GM23338 (cell line): ENCODE measurements at regions not wholly inside any gene's neighbourhood (a gene's known extent, or its start where the extent isn't known, plus 50 kb on each side); places are given as distances from the start of the nearest gene placed in this dataset.

Source experiments
- ATAC-seq: fragments of 200-7000 bp; cut with Tn5 transposase; 3 replicates; pipeline ENCODE4 v1.9.1; 2020
- DNase-seq: peaks from one replicate; pipeline ENCODE4 v3.0.0-alpha.2; 2015; ENCODE audit warnings: low spot score
- H2AFZ ChIP-seq: fragments of 200-600 bp; sonication (generic); 2 replicates; pipeline ENCODE4 v1.8.0; 2016; ENCODE audit warnings: antibody characterized with exemption, mild to moderate bottlenecking, moderate library complexity
- H3F3A ChIP-seq: fragments of 200-600 bp; sonication (generic); replicated peaks from 2 replicates; pipeline ENCODE4 v1.8.0; 2017; ENCODE audit warnings: antibody characterized with exemption, mixed run types, low read depth
- H3K27ac ChIP-seq: fragments of 200-600 bp; sonication (generic); 2 replicates; pipeline ENCODE4 v1.6.1; 2016; ENCODE audit warnings: low read depth
- H3K27me3 ChIP-seq: fragments of 200-600 bp; sonication (generic); 2 replicates; pipeline ENCODE4 v1.8.0; 2016; ENCODE audit warnings: mild to moderate bottlenecking, mixed run types, moderate library complexity; ENCODE audit not compliant: insufficient read depth
- H3K36me3 ChIP-seq: fragments of 200-600 bp; sonication (generic); 2 replicates; pipeline ENCODE4 v1.8.0; 2016; ENCODE audit warnings: mild to moderate bottlenecking; ENCODE audit not compliant: insufficient read depth
- H3K4me1 ChIP-seq: fragments of 200-600 bp; sonication (generic); 2 replicates; pipeline ENCODE4 v1.8.0; 2016; ENCODE audit warnings: mild to moderate bottlenecking, moderate library complexity; ENCODE audit not compliant: insufficient read depth
- H3K4me2 ChIP-seq: fragments of 200-600 bp; sonication (generic); 2 replicates; pipeline ENCODE4 v1.7.1; 2017; ENCODE audit warnings: mixed run types
- H3K4me3 ChIP-seq: fragments of 200-600 bp; sonication (generic); 2 replicates; pipeline ENCODE4 v1.6.1; 2016; ENCODE audit warnings: mixed run types
- H3K79me2 ChIP-seq: fragments of 200-600 bp; sonication (generic); replicated peaks from 2 replicates; pipeline ENCODE4 v1.8.0; 2017; ENCODE audit warnings: mild to moderate bottlenecking; ENCODE audit not compliant: insufficient read depth
- H3K9me2 ChIP-seq: fragments of 200-600 bp; sonication (generic); 2 replicates; pipeline ENCODE4 v1.8.0; 2017; ENCODE audit not compliant: insufficient read depth
- H4K20me1 ChIP-seq: fragments of 200-600 bp; sonication (generic); replicated peaks from 2 replicates; pipeline ENCODE4 v1.8.0; 2017; ENCODE audit warnings: mild to moderate bottlenecking; ENCODE audit not compliant: insufficient read depth
- H3K27ac Mint-ChIP-seq: 2 replicates; pipeline ENCODE4 v1.8.0; 2020; ENCODE audit warnings: inconsistent platforms, mild to moderate bottlenecking, moderate library complexity, mixed read lengths
- H3K27me3 Mint-ChIP-seq: 3 replicates; pipeline ENCODE4 v1.8.0; 2022; ENCODE audit warnings: low read depth, mild to moderate bottlenecking, moderate library complexity, mixed read lengths, inconsistent platforms; ENCODE audit not compliant: insufficient read depth, poor library complexity
- H3K36me3 Mint-ChIP-seq: 3 replicates; pipeline ENCODE4 v1.8.0; 2021; ENCODE audit warnings: low read depth, mild to moderate bottlenecking, inconsistent platforms, moderate library complexity, mixed read lengths
- H3K4me1 Mint-ChIP-seq: 3 replicates; pipeline ENCODE4 v1.8.0; 2020; ENCODE audit warnings: mild to moderate bottlenecking, inconsistent platforms, mixed read lengths
- H3K4me3 Mint-ChIP-seq: 3 replicates; pipeline ENCODE4 v1.8.0; 2021; ENCODE audit warnings: moderate library complexity, mild to moderate bottlenecking, inconsistent platforms, mixed read lengths
- H3K9me3 Mint-ChIP-seq: 3 replicates; pipeline ENCODE4 v1.8.0; 2020; ENCODE audit warnings: moderate library complexity, mild to moderate bottlenecking, inconsistent platforms, mixed read lengths
- CREB1 ChIP-seq: fragments of 250-450 bp; sonication (Bioruptor Pico); IDR thresholded peaks from 2 replicates; pipeline ENCODE4 v1.5.0; 2020; ENCODE audit warnings: low read depth, mild to moderate bottlenecking, moderate library complexity
- CTCF ChIP-seq, 2 experiments: fragments of 200-600 bp in 1 of 2; sonication (generic) in 1 of 2; conservative IDR thresholded peaks; 2 replicates each; pipeline versions ENCODE4 v1.5.1 to v1.6.1; 2016 to 2017; ENCODE audit warnings: antibody characterized with exemption in 2 of 2, low read depth in 2 of 2, mild to moderate bottlenecking in 2 of 2, moderate library complexity in 1 of 2
- ETS1 ChIP-seq: IDR thresholded peaks from 2 replicates; pipeline ENCODE4 v1.6.1; 2016; ENCODE audit warnings: antibody characterized with exemption
- EZH2 ChIP-seq: fragments of 200-600 bp; sonication (generic); IDR thresholded peaks from one replicate; pipeline ENCODE4 v1.8.0; 2017; ENCODE audit warnings: antibody characterized with exemption, mild to moderate bottlenecking, low read depth; ENCODE audit not compliant: unreplicated experiment
- EZH2phosphoT487 ChIP-seq: fragments of 200-600 bp; sonication (generic); IDR thresholded peaks from one replicate; pipeline ENCODE4 v1.8.1; 2018; ENCODE audit warnings: antibody characterized with exemption; ENCODE audit not compliant: unreplicated experiment
- JUNB ChIP-seq: IDR thresholded peaks from one replicate; pipeline ENCODE4 v1.6.1; 2016; ENCODE audit warnings: antibody characterized with exemption; ENCODE audit not compliant: unreplicated experiment
- NANOG ChIP-seq: IDR thresholded peaks from 2 replicates; pipeline ENCODE4 v1.6.1; 2016; ENCODE audit warnings: antibody characterized with exemption, borderline replicate concordance
- POLR2AphosphoS5 ChIP-seq: IDR thresholded peaks from 2 replicates; pipeline ENCODE4 v1.6.1; 2016; ENCODE audit warnings: antibody characterized with exemption, low read depth
- STAT1 ChIP-seq: IDR thresholded peaks from one replicate; pipeline ENCODE4 v1.6.1; 2016; ENCODE audit warnings: antibody characterized with exemption; ENCODE audit not compliant: unreplicated experiment
- ZNF114 ChIP-seq: fragments of 250-450 bp; sonication (Bioruptor Pico); IDR thresholded peaks from 2 replicates; pipeline ENCODE4 v1.5.0; 2020; ENCODE audit warnings: mild to moderate bottlenecking, moderate library complexity
- ZNF331 ChIP-seq: fragments of 250-450 bp; sonication (Bioruptor Pico); IDR thresholded peaks from 2 replicates; pipeline ENCODE4 v1.5.0; 2020; ENCODE audit warnings: low read depth, mild to moderate bottlenecking, moderate library complexity
- ZNF462 ChIP-seq: fragments of 250-450 bp; sonication (Bioruptor Pico); IDR thresholded peaks from 2 replicates; pipeline ENCODE4 v1.5.0; 2020; ENCODE audit warnings: mild to moderate bottlenecking, moderate library complexity
- TF ChIP-seq, protein P1 (sequence below): IDR thresholded peaks from one replicate; pipeline ENCODE4 v1.6.1; 2018; ENCODE audit warnings: antibody characterized with exemption; ENCODE audit not compliant: unreplicated experiment

DNA sequence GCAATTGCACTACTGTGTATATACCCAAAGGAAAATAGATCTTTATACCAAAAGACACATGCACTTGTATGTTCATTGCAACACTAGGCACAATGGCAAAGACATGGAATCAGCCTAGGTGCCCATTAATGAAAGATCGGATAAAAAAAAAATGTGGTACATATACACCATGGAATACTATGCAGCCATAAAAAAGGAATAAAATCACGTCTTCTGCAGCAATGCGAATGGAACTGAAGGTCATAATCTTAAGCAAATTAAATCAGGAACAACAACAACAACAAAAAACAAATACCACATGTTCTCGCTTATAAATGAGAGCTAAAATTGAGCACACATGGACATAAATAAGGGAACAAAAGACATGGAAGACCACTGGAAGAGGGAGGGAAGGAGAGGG is 266.7 kb upstream of the CDH18 start:
- no peaks in the 10 kb centered on the region for H3F3A ChIP-seq
- no peaks in the 10 kb centered on the region for H3K79me2 ChIP-seq
- H3K27ac ChIP-seq: no peak overlapping the region
- DNase-seq: no peak
- Mint-ChIP-seq H3K4me3 (no peak overlapping the region), H3K27me3 (no peaks in the 10 kb centered on the region), H3K36me3 (no peaks in the 10 kb centered on the region), H3K4me1 (no peaks in the 10 kb centered on the region), H3K9me3 (no peaks in the 10 kb centered on the region; the same call in 1 of the 3 replicates), H3K27ac (no peak overlapping the region)
- no peaks in the 10 kb centered on the region for H4K20me1 ChIP-seq
- H3K36me3 ChIP-seq: no peaks in the 10 kb centered on the region
- H3K4me3 ChIP-seq: no peak overlapping the region
- ATAC-seq: no peak
- no peaks in the 10 kb centered on the region for H3K4me1 ChIP-seq
- H3K4me2 ChIP-seq: no peak overlapping the region
- H3K27me3 ChIP-seq: no peaks in the 10 kb centered on the region
- no peaks in the 10 kb centered on the region for H3K9me2 ChIP-seq
- TF ChIP-seq EZH2phosphoT487 (no peak), STAT1 (no peak), CTCF (conservative IDR thresholded peaks at IDR 0.05; ENCODE audit: low read depth in 2 of 2) (no peak), ZNF462 (CRISPR knock-in tag) (no peak), NANOG (no peak), ZNF114 (CRISPR knock-in tag) (no peak), EZH2 (no peak), ZNF331 (CRISPR knock-in tag) (no peak), ETS1 (no peak), POLR2AphosphoS5 (no peak), CREB1 (no peak), JUNB (no peak)
- TF ChIP-seq, protein P1, sequence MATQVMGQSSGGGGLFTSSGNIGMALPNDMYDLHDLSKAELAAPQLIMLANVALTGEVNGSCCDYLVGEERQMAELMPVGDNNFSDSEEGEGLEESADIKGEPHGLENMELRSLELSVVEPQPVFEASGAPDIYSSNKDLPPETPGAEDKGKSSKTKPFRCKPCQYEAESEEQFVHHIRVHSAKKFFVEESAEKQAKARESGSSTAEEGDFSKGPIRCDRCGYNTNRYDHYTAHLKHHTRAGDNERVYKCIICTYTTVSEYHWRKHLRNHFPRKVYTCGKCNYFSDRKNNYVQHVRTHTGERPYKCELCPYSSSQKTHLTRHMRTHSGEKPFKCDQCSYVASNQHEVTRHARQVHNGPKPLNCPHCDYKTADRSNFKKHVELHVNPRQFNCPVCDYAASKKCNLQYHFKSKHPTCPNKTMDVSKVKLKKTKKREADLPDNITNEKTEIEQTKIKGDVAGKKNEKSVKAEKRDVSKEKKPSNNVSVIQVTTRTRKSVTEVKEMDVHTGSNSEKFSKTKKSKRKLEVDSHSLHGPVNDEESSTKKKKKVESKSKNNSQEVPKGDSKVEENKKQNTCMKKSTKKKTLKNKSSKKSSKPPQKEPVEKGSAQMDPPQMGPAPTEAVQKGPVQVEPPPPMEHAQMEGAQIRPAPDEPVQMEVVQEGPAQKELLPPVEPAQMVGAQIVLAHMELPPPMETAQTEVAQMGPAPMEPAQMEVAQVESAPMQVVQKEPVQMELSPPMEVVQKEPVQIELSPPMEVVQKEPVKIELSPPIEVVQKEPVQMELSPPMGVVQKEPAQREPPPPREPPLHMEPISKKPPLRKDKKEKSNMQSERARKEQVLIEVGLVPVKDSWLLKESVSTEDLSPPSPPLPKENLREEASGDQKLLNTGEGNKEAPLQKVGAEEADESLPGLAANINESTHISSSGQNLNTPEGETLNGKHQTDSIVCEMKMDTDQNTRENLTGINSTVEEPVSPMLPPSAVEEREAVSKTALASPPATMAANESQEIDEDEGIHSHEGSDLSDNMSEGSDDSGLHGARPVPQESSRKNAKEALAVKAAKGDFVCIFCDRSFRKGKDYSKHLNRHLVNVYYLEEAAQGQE: no peak
- no peak overlapping the region for H2AFZ ChIP-seq
